SH-SY5Y (cell line): ENCODE measurements at regions not wholly inside any gene's neighbourhood (a gene's known extent, or its start where the extent isn't known, plus 50 kb on each side); places are given as distances from the start of the nearest gene placed in this dataset.

Experiments used
- GATA2 ChIP-seq: IDR thresholded peaks from 2 replicates; pipeline ENCODE4 v1.6.1; 2011; ENCODE audit warnings: mild to moderate bottlenecking, low read depth, low read length
- GATA3 ChIP-seq: IDR thresholded peaks from 2 replicates; pipeline ENCODE4 v1.6.1; 2011; ENCODE audit warnings: low read depth, mild to moderate bottlenecking, low read length, moderate library complexity

DNA sequence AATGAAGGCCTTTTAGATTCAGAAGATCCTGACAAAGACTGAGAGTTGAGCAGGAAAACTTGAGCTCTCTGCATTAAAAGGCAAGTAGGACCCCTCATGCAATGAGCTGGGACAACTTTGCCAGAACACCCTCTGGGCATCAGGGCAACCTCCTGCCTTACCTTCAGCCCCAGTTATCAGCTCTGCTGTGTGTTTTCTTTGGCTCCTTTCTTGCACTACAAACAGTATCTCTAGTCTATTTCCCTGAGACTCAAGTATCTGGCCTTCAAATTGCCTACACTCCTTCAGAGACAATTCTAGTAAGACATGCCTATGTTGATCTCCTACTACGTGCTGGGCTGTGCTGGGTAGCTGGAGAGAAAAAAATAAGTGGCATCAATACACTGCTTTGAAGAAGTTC lies 192.2 kb downstream of the MID1IP1 start:
- TF ChIP-seq GATA2 (no peak), GATA3 (no peak)
